IgD-negative memory B cell (primary cell): ENCODE measurements at regions not wholly inside any gene's neighbourhood (a gene's known extent, or its start where the extent isn't known, plus 50 kb on each side); places are given as distances from the start of the nearest gene placed in this dataset.
A peak's percentile ranks its signal among the peaks of the same experiment; 100 is the strongest.

Source experiments
- H3K27ac Mint-ChIP-seq, 3 donors: one replicate each; pipeline ENCODE4 v1.8.0; 2020 to 2022; ENCODE audit warnings: mild to moderate bottlenecking in 3 of 3, mixed read lengths in 3 of 3, moderate library complexity in 1 of 3
- H3K27me3 Mint-ChIP-seq: one replicate; pipeline ENCODE4 v1.8.0; 2021; ENCODE audit warnings: mixed read lengths
- H3K36me3 Mint-ChIP-seq: one replicate; pipeline ENCODE4 v1.8.0; 2020; ENCODE audit warnings: mild to moderate bottlenecking, mixed read lengths
- H3K4me1 Mint-ChIP-seq, 3 donors: one replicate each; pipeline ENCODE4 v1.8.0; 2020 to 2022; ENCODE audit warnings: mixed read lengths in 3 of 3, mild to moderate bottlenecking in 1 of 3
- H3K4me3 Mint-ChIP-seq, 4 donors: one replicate each; pipeline ENCODE4 v1.8.0; 2020 to 2022; ENCODE audit warnings: mild to moderate bottlenecking in 4 of 4, mixed read lengths in 4 of 4, moderate library complexity in 3 of 4
- H3K9me3 Mint-ChIP-seq, 3 donors: one replicate each; pipeline ENCODE4 v1.8.0; 2020 to 2021; ENCODE audit warnings: mixed read lengths in 3 of 3, mild to moderate bottlenecking in 1 of 3

- Mint-ChIP-seq H3K9me3 (peaks cover 0 to 1% (median 0%) of the 10 kb centered on the region in 3 donors), H3K4me3 (no peak overlapping the region), H3K36me3 (peaks cover 11% of the 10 kb centered on the region), H3K27me3 (no peaks in the 10 kb centered on the region), H3K27ac (no peak overlapping the region), H3K4me1 (peaks cover 33 to 42% (median 37%) of the 10 kb centered on the region in 3 donors)
Measured at GRCh38 chr12:94771199-94771598, 120.8 kb upstream of the TMCC3 start.

GRCh38 chr12:94770791-94771190, 120.4 kb upstream of the TMCC3 start:
- H3K4me1 Mint-ChIP-seq = peaks cover 33 to 42% (median 37%) of the 10 kb centered on the region in 3 donors
- H3K27me3 Mint-ChIP-seq = no peaks in the 10 kb centered on the region
- no peak overlapping the region for H3K27ac Mint-ChIP-seq
- H3K36me3 Mint-ChIP-seq = peaks cover 11% of the 10 kb centered on the region
- H3K4me3 Mint-ChIP-seq = peak overlapping the region in 1 of 4 donors; percentile 67
- peaks cover 0 to 1% (median 0%) of the 10 kb centered on the region in 3 donors for H3K9me3 Mint-ChIP-seq

- Mint-ChIP-seq H3K27me3 (no peaks in the 10 kb centered on the region), H3K27ac (peak overlapping the region in 1 of 3 donors; percentile 88), H3K4me3 (peak overlapping the region in 3 of 4 donors; percentile 76 to 94 (median 92)), H3K4me1 (peaks cover 33 to 42% (median 37%) of the 10 kb centered on the region in 3 donors), H3K36me3 (peaks cover 11% of the 10 kb centered on the region), H3K9me3 (peaks cover 0 to 1% (median 0%) of the 10 kb centered on the region in 3 donors)
Measured at GRCh38 chr12:94769776-94770759, 119.7 kb upstream of the TMCC3 start.

GRCh38 chr12:94769047-94769420, 118.7 kb upstream of the TMCC3 start:
- Mint-ChIP-seq H3K9me3 (no peaks in the 10 kb centered on the region), H3K27ac (peak overlapping the region; percentile 40 to 88 (median 47))

GRCh38 chr12:94768398-94769046, 118.2 kb upstream of the TMCC3 start:
- peak overlapping the region; percentile 76 to 94 (median 89) for H3K4me3 Mint-ChIP-seq
- peaks cover 2% of the 10 kb centered on the region for H3K36me3 Mint-ChIP-seq
- H3K4me1 Mint-ChIP-seq = peaks cover 39 to 41% (median 41%) of the 10 kb centered on the region in 3 donors
- H3K27ac Mint-ChIP-seq = peak overlapping the region; percentile 40 to 88 (median 47)
- H3K27me3 Mint-ChIP-seq = no peaks in the 10 kb centered on the region
- no peaks in the 10 kb centered on the region for H3K9me3 Mint-ChIP-seq

More at GRCh38 chr12:94769047-94769420, 118.7 kb upstream of the TMCC3 start:
- Mint-ChIP-seq H3K4me1 (peaks cover 37 to 41% (median 41%) of the 10 kb centered on the region in 3 donors), H3K27me3 (no peaks in the 10 kb centered on the region), H3K4me3 (peak overlapping the region; percentile 76 to 94 (median 89)), H3K36me3 (peaks cover 4% of the 10 kb centered on the region)

- Mint-ChIP-seq H3K27me3 (no peaks in the 10 kb centered on the region), H3K9me3 (no peaks in the 10 kb centered on the region), H3K4me3 (peak overlapping the region; percentile 76 to 94 (median 89)), H3K27ac (peak overlapping the region in 1 of 3 donors; percentile 40), H3K36me3 (peaks cover 2% of the 10 kb centered on the region), H3K4me1 (peaks cover 44 to 45% (median 45%) of the 10 kb centered on the region in 3 donors)
Measured at GRCh38 chr12:94767956-94768355, 117.6 kb upstream of the TMCC3 start.

- Mint-ChIP-seq H3K27ac (peak overlapping the region in 1 of 3 donors; percentile 67), H3K4me1 (peaks cover 40 to 55% (median 51%) of the 10 kb centered on the region in 3 donors), H3K36me3 (peaks cover 4% of the 10 kb centered on the region), H3K9me3 (no peaks in the 10 kb centered on the region), H3K27me3 (no peaks in the 10 kb centered on the region), H3K4me3 (peak overlapping the region in 2 of 4 donors; percentile 12)
Measured at GRCh38 chr12:94766397-94766796, 116.0 kb upstream of the TMCC3 start.

- peaks cover 24 to 32% (median 25%) of the 10 kb centered on the region in 3 donors for H3K4me1 Mint-ChIP-seq
- peak overlapping the region in 1 of 3 donors; percentile 93 for H3K27ac Mint-ChIP-seq
- H3K36me3 Mint-ChIP-seq = peaks cover 4% of the 10 kb centered on the region
- H3K27me3 Mint-ChIP-seq = no peaks in the 10 kb centered on the region
- H3K4me3 Mint-ChIP-seq = peak overlapping the region in 1 of 4 donors; percentile 32
- no peaks in the 10 kb centered on the region for H3K9me3 Mint-ChIP-seq
Measured at GRCh38 chr12:94763462-94763861, 113.1 kb upstream of the TMCC3 start.

- Mint-ChIP-seq H3K9me3 (no peaks in the 10 kb centered on the region), H3K27ac (peak overlapping the region in 1 of 3 donors; percentile 71), H3K36me3 (peaks cover 5% of the 10 kb centered on the region), H3K27me3 (no peaks in the 10 kb centered on the region), H3K4me3 (peak overlapping the region in 2 of 4 donors; percentile 42 to 60), H3K4me1 (peaks cover 19 to 27% (median 21%) of the 10 kb centered on the region in 3 donors)
Measured at GRCh38 chr12:94762943-94763342, 112.6 kb upstream of the TMCC3 start.

- Mint-ChIP-seq H3K9me3 (no peaks in the 10 kb centered on the region), H3K36me3 (peaks cover 8% of the 10 kb centered on the region), H3K4me1 (peaks cover 18 to 25% (median 20%) of the 10 kb centered on the region in 3 donors), H3K27me3 (no peaks in the 10 kb centered on the region), H3K27ac (peak overlapping the region in 1 of 3 donors; percentile 71), H3K4me3 (peak overlapping the region in 2 of 4 donors; percentile 42 to 60)
Measured at GRCh38 chr12:94762259-94762942, 112.0 kb upstream of the TMCC3 start.

GRCh38 chr12:94761559-94761958, 111.2 kb upstream of the TMCC3 start:
- peaks cover 14 to 25% (median 15%) of the 10 kb centered on the region in 3 donors for H3K4me1 Mint-ChIP-seq
- no peaks in the 10 kb centered on the region for H3K27me3 Mint-ChIP-seq

GRCh38 chr12:94760786-94761185, 110.4 kb upstream of the TMCC3 start:
- peaks cover 10% of the 10 kb centered on the region for H3K36me3 Mint-ChIP-seq
- no peaks in the 10 kb centered on the region for H3K27me3 Mint-ChIP-seq
- no peaks in the 10 kb centered on the region for H3K9me3 Mint-ChIP-seq
- H3K27ac Mint-ChIP-seq = no peak overlapping the region
- peaks cover 12 to 25% (median 15%) of the 10 kb centered on the region in 3 donors for H3K4me1 Mint-ChIP-seq
- no peak overlapping the region for H3K4me3 Mint-ChIP-seq

More at GRCh38 chr12:94761559-94761958, 111.2 kb upstream of the TMCC3 start:
- Mint-ChIP-seq H3K36me3 (peaks cover 8% of the 10 kb centered on the region), H3K4me3 (no peak overlapping the region), H3K9me3 (no peaks in the 10 kb centered on the region), H3K27ac (no peak overlapping the region)

GRCh38 chr12:94756789-94757188, 106.4 kb upstream of the TMCC3 start:
- Mint-ChIP-seq H3K27me3 (no peaks in the 10 kb centered on the region), H3K4me3 (no peak overlapping the region)

GRCh38 chr12:94755598-94755997, 105.2 kb upstream of the TMCC3 start:
- Mint-ChIP-seq H3K4me1 (peaks cover 2 to 3% (median 2%) of the 10 kb centered on the region in 3 donors), H3K4me3 (no peak overlapping the region), H3K27me3 (no peaks in the 10 kb centered on the region), H3K36me3 (peaks cover 11% of the 10 kb centered on the region), H3K9me3 (no peaks in the 10 kb centered on the region), H3K27ac (no peak overlapping the region)

More at GRCh38 chr12:94756789-94757188, 106.4 kb upstream of the TMCC3 start:
- peaks cover 2 to 6% (median 3%) of the 10 kb centered on the region in 3 donors for H3K4me1 Mint-ChIP-seq
- no peak overlapping the region for H3K27ac Mint-ChIP-seq
- H3K36me3 Mint-ChIP-seq = peaks cover 12% of the 10 kb centered on the region
- H3K9me3 Mint-ChIP-seq = no peaks in the 10 kb centered on the region
